AG10803 (cell line): ENCODE measurements at regions not wholly inside any gene's neighbourhood (a gene's known extent, or its start where the extent isn't known, plus 50 kb on each side); places are given as distances from the start of the nearest gene placed in this dataset.

ENCODE experiments used
- DNase-seq: peaks from one replicate; pipeline ENCODE4 v3.0.0; 2010; ENCODE audit warnings: low read depth
- H3K4me3 ChIP-seq: 2 replicates; pipeline ENCODE4 v1.5.1; 2011; ENCODE audit warnings: mild to moderate bottlenecking, low read length, control low read depth
- CTCF ChIP-seq: conservative IDR thresholded peaks from 2 replicates; pipeline ENCODE4 v1.5.1; 2011; ENCODE audit warnings: mild to moderate bottlenecking, low read length, control low read depth, inconsistent platforms

- peak; percentile 59 for DNase-seq
- no peak for TF ChIP-seq CTCF
Measured at GRCh38 chr12:115440438-115440837, 756.5 kb upstream of the TBX3 start.

GRCh38 chr12:115439008-115439601, 755.1 kb upstream of the TBX3 start:
- DNase-seq, result no peak
- no peak overlapping the region for H3K4me3 ChIP-seq
- TF ChIP-seq CTCF, result no peak

More at GRCh38 chr12:115440438-115440837, 756.5 kb upstream of the TBX3 start:
- H3K4me3 ChIP-seq, result no peak overlapping the region

GRCh38 chr12:115438314-115438713, 754.3 kb upstream of the TBX3 start:
- DNase-seq, result no peak
- no peak overlapping the region for H3K4me3 ChIP-seq
- TF ChIP-seq CTCF, result no peak

GRCh38 chr12:115437061-115437567, 753.1 kb upstream of the TBX3 start:
- DNase-seq, result peak; percentile 47
- H3K4me3 ChIP-seq, result no peak overlapping the region
- no peak for TF ChIP-seq CTCF

GRCh38 chr12:115433014-115433634, 749.1 kb upstream of the TBX3 start:
- no peak overlapping the region for H3K4me3 ChIP-seq
- no peak for DNase-seq
- no peak for TF ChIP-seq CTCF

- no peak for TF ChIP-seq CTCF
- H3K4me3 ChIP-seq, result no peak overlapping the region
- no peak for DNase-seq
Measured at GRCh38 chr12:115430636-115431035, 746.7 kb upstream of the TBX3 start.

- no peak for DNase-seq
- TF ChIP-seq CTCF, result no peak
- H3K4me3 ChIP-seq, result no peak overlapping the region
Measured at GRCh38 chr12:115426732-115427131, 742.8 kb upstream of the TBX3 start.
